Endothelial cell (in vitro differentiated cells): ENCODE measurements at regions not wholly inside any gene's neighbourhood (a gene's known extent, or its start where the extent isn't known, plus 50 kb on each side); places are given as distances from the start of the nearest gene placed in this dataset.
"Not testable (repeated sequence)": the region's sequence is repeated elsewhere in the genome, so short reads cannot be mapped to it uniquely, and the experiment has no call there.

Source experiments
- DNase-seq: peaks from one replicate; pipeline ENCODE4 v3.0.0; 2021; ENCODE audit warnings: low spot score
- H3K27ac Mint-ChIP-seq: one replicate; pipeline ENCODE4 v1.8.0; 2021; ENCODE audit warnings: mixed read lengths, inconsistent platforms; ENCODE audit not compliant: unreplicated experiment
- H3K27me3 Mint-ChIP-seq: one replicate; pipeline ENCODE4 v1.8.0; 2021; ENCODE audit warnings: mild to moderate bottlenecking, moderate library complexity, mixed read lengths, inconsistent platforms; ENCODE audit not compliant: unreplicated experiment
- H3K36me3 Mint-ChIP-seq: one replicate; pipeline ENCODE4 v1.8.0; 2021; ENCODE audit warnings: mild to moderate bottlenecking, low read depth, mixed read lengths, inconsistent platforms; ENCODE audit not compliant: unreplicated experiment
- H3K4me1 Mint-ChIP-seq: one replicate; pipeline ENCODE4 v1.8.0; 2021; ENCODE audit warnings: mild to moderate bottlenecking, mixed read lengths, inconsistent platforms; ENCODE audit not compliant: unreplicated experiment
- H3K4me3 Mint-ChIP-seq: one replicate; pipeline ENCODE4 v1.8.0; 2021; ENCODE audit warnings: mild to moderate bottlenecking, mixed read lengths, inconsistent platforms; ENCODE audit not compliant: unreplicated experiment
- H3K9me3 Mint-ChIP-seq: one replicate; pipeline ENCODE4 v1.8.0; 2021; ENCODE audit warnings: mixed read lengths, inconsistent platforms; ENCODE audit not compliant: unreplicated experiment

DNA sequence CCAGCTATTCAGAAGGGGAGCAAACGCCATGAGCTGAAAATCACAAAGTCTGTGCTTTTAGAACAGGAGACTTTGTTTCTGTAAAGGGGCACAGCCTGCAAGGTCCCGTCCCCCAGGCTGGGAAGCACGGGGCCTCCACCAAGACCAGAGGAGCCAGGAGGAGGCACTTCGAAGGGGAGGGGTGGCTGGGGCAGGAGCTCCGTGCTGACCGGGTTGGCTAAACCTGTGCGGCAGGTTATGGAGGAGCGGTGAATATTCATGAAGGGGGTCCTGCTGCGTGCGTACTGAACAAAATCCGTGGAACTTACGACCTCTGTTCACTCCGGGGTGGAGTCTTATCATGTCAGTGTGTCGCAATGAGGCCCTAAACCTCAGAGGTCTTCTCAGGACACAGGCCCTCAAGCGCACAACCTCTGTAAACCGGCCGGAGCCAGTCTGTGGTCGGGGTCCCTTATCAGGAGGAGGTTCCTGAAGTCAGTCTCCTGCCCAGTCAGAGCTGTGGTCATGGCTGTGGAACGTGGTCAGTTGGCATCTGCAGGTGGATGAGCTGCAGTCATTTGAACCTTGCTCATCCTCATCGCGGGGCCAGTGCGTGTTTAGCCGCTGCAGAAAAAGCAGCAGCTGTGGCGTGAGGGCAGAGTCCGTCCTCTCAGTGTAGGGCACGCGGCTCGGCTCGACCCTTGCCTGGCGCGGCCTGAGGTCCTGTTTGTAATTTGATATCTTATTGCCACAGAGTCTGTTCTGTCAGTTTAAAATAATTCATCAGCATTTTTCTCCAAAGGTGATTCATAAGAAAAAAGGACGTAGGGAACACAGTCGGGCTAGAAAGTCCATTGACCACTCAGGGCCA lies 5507.7 kb upstream of the TPTE start:
- H3K4me1 Mint-ChIP-seq, DNase-seq, H3K4me3 Mint-ChIP-seq, H3K9me3 Mint-ChIP-seq, H3K27ac Mint-ChIP-seq, H3K27me3 Mint-ChIP-seq, H3K36me3 Mint-ChIP-seq: not testable (repeated sequence)

DNA sequence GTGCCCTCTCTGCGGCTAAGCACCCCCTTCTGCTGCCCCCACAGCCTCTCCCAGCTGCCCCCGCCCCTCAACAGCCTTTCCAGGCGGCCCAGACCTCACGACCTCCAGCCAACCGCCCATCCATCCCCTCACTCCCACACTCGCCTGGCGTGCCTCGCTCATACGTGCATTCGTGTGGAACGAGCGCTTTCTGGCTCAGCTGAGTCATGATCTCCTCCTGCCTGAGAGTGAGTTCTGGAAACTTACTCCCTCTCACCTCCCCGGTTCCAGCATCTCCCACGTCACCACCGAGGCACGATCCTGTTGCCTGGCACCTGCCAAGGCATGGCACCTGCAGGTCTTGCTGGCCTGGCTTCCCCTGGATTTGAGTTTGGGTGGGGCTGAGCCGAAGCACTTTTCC lies 5506.2 kb upstream of the TPTE start:
- not testable (repeated sequence) for H3K27ac Mint-ChIP-seq, H3K9me3 Mint-ChIP-seq, H3K4me3 Mint-ChIP-seq, DNase-seq, H3K27me3 Mint-ChIP-seq, H3K4me1 Mint-ChIP-seq, H3K36me3 Mint-ChIP-seq

DNA sequence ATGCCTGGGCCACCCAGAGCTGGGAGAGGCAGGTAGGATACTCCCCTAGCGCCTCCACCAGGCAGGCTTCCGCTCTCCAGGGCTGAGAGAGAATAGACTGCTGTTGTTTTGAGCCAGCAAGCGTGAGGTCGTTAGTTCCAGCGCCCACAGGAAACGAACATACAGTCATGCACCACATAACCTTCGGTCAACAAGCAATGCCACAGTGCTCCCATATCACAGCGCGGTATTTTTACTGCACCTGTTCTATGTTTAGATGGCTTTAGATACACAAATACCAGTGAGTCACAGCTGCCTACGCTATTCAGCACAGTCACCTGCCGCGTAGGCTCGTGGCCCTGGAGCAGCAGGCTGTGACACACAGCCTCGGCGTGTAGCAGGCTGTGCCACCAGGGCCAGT lies 5502.3 kb upstream of the TPTE start:
- H3K36me3 Mint-ChIP-seq, H3K9me3 Mint-ChIP-seq, H3K4me3 Mint-ChIP-seq, H3K4me1 Mint-ChIP-seq, H3K27me3 Mint-ChIP-seq, DNase-seq, H3K27ac Mint-ChIP-seq: not testable (repeated sequence)

DNA sequence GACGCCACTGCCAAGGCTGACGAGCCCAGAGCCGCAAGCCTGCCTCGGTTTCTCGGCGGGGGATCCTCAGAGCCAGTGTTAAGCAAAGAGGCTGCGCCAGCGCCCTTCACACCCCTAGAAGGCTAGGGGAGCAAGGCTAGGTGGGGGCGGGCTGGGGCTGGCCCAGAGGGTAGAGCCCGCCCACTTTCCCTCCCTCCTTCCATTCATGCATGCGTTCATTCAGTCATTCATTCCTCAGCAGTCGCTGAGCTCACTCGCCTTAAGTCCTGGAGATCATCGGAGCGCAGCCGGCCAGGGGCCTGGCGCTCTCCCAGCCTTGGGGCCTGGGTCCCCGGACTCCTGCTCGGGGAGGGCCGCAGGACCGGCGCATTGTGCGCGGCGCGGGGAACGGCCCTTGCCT lies 5499.6 kb upstream of the TPTE start:
- not testable (repeated sequence) for DNase-seq, H3K4me3 Mint-ChIP-seq, H3K9me3 Mint-ChIP-seq, H3K36me3 Mint-ChIP-seq, H3K4me1 Mint-ChIP-seq, H3K27me3 Mint-ChIP-seq, H3K27ac Mint-ChIP-seq

DNA sequence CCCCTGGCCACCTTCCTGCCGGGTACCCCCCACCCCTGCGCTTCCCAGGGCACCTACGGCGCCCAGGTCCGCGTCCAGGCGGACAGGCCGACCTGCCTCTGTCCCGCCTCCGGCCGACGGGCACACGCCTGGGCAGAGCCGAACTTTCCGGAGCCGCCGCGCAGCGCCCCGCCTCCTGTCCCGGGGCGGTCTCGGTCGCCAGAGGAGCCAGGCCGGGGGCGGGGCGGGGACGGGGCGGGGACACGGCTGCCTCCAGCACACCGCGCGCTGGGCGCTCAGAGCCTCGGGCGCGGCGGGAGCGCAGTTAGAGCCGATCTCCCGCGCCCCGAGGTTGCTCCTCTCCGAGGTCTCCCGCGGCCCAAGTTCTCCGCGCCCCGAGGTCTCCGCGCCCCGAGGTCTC lies 5499.1 kb upstream of the TPTE start:
- not testable (repeated sequence) for H3K36me3 Mint-ChIP-seq, H3K9me3 Mint-ChIP-seq, H3K4me3 Mint-ChIP-seq, DNase-seq, H3K27me3 Mint-ChIP-seq, H3K4me1 Mint-ChIP-seq, H3K27ac Mint-ChIP-seq

DNA sequence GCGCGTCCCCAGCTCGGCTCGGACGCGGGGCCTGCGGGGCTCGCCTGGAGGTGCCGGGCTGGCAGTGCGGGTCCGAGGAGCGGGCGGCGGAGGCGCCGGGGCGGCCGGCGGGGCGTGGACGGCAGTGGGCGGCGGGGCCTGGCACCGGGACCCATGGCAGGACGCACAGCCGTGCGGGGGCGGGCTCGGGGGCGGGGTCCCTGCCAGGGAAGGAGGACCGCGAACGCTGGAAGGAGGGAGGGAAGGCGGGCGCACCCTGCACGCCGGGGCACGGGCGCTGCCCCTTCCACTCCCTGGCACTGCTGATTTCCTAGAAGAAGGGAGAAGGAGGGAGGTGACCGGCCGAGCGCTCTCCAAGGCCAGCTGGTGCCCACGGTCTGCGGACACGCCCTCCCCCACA lies 5498.6 kb upstream of the TPTE start:
- not testable (repeated sequence) for H3K9me3 Mint-ChIP-seq, H3K4me3 Mint-ChIP-seq, DNase-seq, H3K27me3 Mint-ChIP-seq, H3K36me3 Mint-ChIP-seq, H3K27ac Mint-ChIP-seq, H3K4me1 Mint-ChIP-seq

DNA sequence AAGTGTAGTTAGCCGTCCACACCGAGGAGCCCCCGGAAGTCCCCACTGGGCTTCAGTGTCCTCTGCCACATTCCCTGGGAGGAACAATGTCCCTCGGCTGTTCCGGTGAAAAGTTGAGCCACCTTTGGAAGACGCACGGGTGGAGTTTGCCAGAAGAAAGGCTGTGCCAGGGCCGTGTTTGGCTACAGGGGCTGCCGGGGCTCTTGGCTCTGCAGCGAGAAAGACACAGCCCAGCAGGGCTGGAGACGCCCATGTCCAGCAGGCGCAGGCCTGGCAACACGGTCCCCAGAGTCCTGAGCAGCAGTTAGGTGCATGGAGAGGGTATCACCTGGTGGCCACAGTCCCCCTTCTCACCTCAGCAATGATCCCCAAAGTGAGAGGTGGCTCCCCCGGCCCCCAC lies 5486.2 kb upstream of the TPTE start:
- H3K36me3 Mint-ChIP-seq = not testable (repeated sequence)

DNA sequence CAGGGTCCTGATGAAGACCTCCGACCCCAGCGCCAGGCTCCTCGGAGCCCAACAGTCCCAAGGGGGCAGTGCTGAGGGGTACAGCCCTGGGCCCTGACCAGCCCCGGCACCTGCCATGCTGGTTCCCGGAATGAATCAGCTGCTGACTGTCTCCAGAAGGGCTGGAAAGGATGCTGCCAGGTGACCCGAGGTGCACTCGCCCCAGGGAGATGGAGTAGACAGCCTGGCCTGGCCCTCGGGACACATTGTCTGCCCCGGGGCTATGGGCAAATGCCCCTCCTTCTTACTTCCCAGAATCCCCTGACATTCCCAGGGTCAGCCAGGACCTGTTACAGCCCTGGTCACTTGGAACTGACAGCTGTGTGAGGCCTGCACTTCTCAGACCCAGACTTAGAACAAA lies 5485.8 kb upstream of the TPTE start:
- not testable (repeated sequence) for DNase-seq, H3K36me3 Mint-ChIP-seq, H3K4me3 Mint-ChIP-seq, H3K27me3 Mint-ChIP-seq, H3K9me3 Mint-ChIP-seq, H3K27ac Mint-ChIP-seq, H3K4me1 Mint-ChIP-seq

More for the DNA sequence above, 5486.2 kb upstream of the TPTE start:
- H3K9me3 Mint-ChIP-seq, DNase-seq, H3K27ac Mint-ChIP-seq, H3K4me1 Mint-ChIP-seq, H3K4me3 Mint-ChIP-seq, H3K27me3 Mint-ChIP-seq: not testable (repeated sequence)

DNA sequence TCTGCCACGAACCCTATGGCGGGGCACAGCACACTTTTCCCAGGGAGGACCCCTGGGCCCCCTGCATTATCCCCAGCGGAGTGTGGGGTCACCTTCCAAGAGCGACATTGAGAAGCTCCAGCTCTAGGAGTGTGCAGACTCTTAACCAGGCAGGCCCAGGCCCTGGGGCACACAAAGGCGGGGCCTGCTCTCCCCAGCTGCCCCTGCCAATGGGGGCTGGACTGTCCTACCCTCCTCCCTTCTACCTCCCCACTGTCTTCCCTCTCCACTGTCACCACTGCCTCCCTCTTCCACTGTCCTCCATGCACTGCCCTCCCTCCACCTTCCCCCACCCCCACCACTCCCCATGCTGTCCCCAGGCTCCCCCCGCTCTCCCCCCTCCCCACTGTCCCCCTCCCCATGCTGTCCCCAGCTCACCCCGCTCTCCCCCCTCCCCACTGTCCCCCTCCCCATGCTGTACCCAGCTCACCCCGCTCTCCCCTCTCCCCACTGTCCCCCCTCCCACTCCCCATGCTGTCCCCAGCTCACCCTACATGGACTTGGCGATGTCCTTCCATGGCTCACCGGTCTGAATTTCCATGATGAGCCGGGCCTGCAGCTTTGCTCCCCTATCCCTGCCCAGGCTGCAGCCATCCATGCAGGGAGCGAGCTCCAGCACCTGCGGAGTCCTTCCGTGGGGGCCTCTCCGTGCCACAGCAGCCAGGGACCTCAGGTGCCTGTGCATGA lies 5483.6 kb upstream of the TPTE start:
- not testable (repeated sequence) for H3K4me1 Mint-ChIP-seq, H3K36me3 Mint-ChIP-seq, DNase-seq, H3K4me3 Mint-ChIP-seq, H3K27me3 Mint-ChIP-seq, H3K27ac Mint-ChIP-seq, H3K9me3 Mint-ChIP-seq

DNA sequence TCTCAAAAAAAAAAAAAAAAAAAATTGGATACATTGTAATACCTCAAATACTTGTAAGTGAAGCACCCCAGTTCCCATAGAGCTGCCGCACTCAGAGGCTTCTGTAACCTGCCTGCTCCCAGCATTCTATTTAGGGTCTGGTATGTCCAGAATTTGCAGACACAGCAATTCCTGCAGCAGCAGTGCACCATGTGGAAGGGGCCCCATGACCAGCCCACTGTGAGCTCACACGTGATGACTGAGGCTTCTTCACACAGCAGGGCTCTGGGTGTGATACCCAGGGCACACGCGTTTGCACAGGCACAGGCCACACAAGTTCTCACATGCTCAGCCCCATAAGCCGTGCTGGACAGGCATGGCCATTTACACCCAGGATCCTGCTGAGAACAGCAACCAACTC lies 5481.5 kb upstream of the TPTE start:
- H3K36me3 Mint-ChIP-seq, H3K27ac Mint-ChIP-seq, H3K4me1 Mint-ChIP-seq, DNase-seq, H3K27me3 Mint-ChIP-seq, H3K4me3 Mint-ChIP-seq, H3K9me3 Mint-ChIP-seq: not testable (repeated sequence)

DNA sequence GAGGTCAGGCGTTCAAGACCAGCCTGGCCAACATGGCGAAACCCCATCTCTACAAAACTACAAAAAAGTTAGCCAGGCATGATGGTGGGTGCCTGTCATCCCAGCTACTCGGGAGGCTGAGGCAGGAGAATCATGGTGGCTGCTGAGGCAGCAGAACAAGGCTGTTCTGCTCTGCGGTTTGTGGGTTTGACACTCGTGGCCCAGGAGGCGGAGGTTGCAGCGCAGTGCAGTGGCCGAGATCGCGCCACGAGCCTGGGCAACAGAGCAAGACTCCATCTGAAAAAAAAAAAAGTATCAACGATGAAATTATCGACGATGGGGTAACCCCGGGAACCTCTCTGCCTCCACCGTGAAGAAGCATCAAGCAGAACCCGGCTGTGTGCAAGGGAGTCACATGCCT lies 5478.8 kb upstream of the TPTE start:
- not testable (repeated sequence) for H3K27ac Mint-ChIP-seq, H3K27me3 Mint-ChIP-seq, H3K4me3 Mint-ChIP-seq, DNase-seq, H3K4me1 Mint-ChIP-seq, H3K36me3 Mint-ChIP-seq, H3K9me3 Mint-ChIP-seq

DNA sequence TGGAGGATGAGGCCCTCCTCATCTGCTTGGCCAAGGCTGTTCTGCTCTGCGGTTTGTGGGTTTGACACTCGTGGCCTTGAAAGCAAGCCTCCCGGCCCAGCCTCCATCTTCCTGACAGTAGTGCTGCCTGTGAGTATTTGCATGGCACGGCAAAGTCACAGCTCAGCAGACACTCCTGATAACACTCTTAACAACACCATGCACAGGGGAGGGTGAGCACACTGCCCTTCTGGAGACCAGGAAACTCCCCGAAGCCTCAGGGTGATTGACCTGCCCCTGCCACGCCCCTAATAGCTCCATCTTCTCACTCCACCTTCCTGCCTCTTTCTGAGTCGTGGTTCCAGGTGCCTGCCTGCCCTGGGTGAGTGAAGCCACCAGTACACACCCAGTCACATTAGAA lies 5476.6 kb upstream of the TPTE start:
- H3K27ac Mint-ChIP-seq, H3K4me1 Mint-ChIP-seq, DNase-seq, H3K9me3 Mint-ChIP-seq, H3K4me3 Mint-ChIP-seq, H3K36me3 Mint-ChIP-seq, H3K27me3 Mint-ChIP-seq: not testable (repeated sequence)
